MCF 10A (cell line): ENCODE measurements at regions not wholly inside any gene's neighbourhood (a gene's known extent, or its start where the extent isn't known, plus 50 kb on each side); places are given as distances from the start of the nearest gene placed in this dataset.

ENCODE experiments used
- BruUV-seq: library from RNA; stranded (reverse); fragments of 400-500 nt; replicated peaks from 2 replicates; lab custom pipeline; 2021; lab: Mats Ljungman, UMichigan
- CTCF ChIA-PET: fragments of 300-600 bp; sonication (Branson Sonifier 250); formaldehyde crosslinking; extraction: SDS; loops from one replicate; lab custom pipeline; 2021; ENCODE audit warnings: antibody characterized with exemption, inconsistent platforms; lab: Yijun Ruan, JAX
- POLR2A ChIA-PET: fragments of 300-600, 350-650 bp; sonication (Branson Sonifier 250); formaldehyde crosslinking; extraction: SDS; loops from one replicate; lab custom pipeline; 2020; ENCODE audit warnings: antibody characterized with exemption, inconsistent platforms; lab: Yijun Ruan, JAX
- DNase-seq: peaks from one replicate; pipeline ENCODE4 v3.0.0-alpha.2; 2018; ENCODE audit not compliant: unreplicated experiment
- H3K27ac Mint-ChIP-seq: one replicate; pipeline ENCODE4 v1.8.0; 2022; ENCODE audit warnings: mild to moderate bottlenecking, low read depth, mixed read lengths; ENCODE audit not compliant: unreplicated experiment
- H3K27me3 Mint-ChIP-seq: one replicate; pipeline ENCODE4 v1.8.0; 2022; ENCODE audit warnings: mixed read lengths; ENCODE audit not compliant: insufficient read depth, unreplicated experiment
- H3K36me3 Mint-ChIP-seq: one replicate; pipeline ENCODE4 v1.8.0; 2022; ENCODE audit warnings: mild to moderate bottlenecking, moderate library complexity, mixed read lengths; ENCODE audit not compliant: insufficient read depth, unreplicated experiment
- H3K4me1 Mint-ChIP-seq: one replicate; pipeline ENCODE4 v1.8.0; 2022; ENCODE audit warnings: mixed read lengths; ENCODE audit not compliant: insufficient read depth, unreplicated experiment
- H3K4me3 Mint-ChIP-seq: one replicate; pipeline ENCODE4 v1.8.0; 2022; ENCODE audit warnings: mild to moderate bottlenecking, moderate library complexity, mixed read lengths; ENCODE audit not compliant: unreplicated experiment
- H3K9me3 Mint-ChIP-seq: one replicate; pipeline ENCODE4 v1.8.0; 2022; ENCODE audit warnings: mixed read lengths; ENCODE audit not compliant: unreplicated experiment
- intact Hi-C: fragments of 100-400 bp; cut with micrococcal nuclease; formaldehyde crosslinking; loops from 2 replicates; pipeline ENCODE4 v1.14.1; 2022
- TF ChIP-seq, protein P1 (sequence below): fragments of 200-600 bp; IDR thresholded peaks from one replicate; pipeline ENCODE4 v1.8.0; 2022; ENCODE audit warnings: antibody characterized with exemption, mild to moderate bottlenecking; ENCODE audit not compliant: unreplicated experiment

DNA sequence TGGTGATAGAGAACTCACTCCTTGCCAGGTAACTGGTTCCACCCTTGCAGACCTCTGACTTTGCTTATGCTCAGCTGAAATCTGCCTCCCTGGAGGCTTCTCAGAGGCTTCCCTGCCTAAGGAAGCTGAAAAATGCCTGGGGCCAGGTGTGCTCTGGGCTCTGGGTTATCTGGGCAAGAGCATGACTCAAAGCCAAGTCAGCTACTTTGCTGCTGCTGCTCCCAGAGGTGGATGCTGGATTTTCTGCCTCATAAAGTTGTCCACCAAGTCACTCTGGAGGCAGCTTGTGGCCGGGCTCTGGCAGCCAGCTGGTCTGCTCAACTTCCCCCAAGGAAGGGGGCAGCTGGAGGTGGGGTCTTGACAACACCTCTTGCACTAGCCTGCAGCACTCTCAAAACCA, 132.7 kb downstream of the PJA1 start:
- Mint-ChIP-seq H3K9me3 (no peaks in the 10 kb centered on the region), H3K27me3 (peaks cover 72% of the 10 kb centered on the region), H3K36me3 (no peaks in the 10 kb centered on the region), H3K27ac (no peak overlapping the region), H3K4me1 (peaks cover 8% of the 10 kb centered on the region), H3K4me3 (no peak overlapping the region)
- DNase-seq, result peak; percentile 61
- POLR2A ChIA-PET, result interaction anchor here (0.7 to 3.8 kb wide), 8 partner anchors 13 to 203 kb away, joined by 3 to 32 read pairs (median 5); partner anchors contain the start of gene EFNB1
- TF ChIP-seq, protein P1, sequence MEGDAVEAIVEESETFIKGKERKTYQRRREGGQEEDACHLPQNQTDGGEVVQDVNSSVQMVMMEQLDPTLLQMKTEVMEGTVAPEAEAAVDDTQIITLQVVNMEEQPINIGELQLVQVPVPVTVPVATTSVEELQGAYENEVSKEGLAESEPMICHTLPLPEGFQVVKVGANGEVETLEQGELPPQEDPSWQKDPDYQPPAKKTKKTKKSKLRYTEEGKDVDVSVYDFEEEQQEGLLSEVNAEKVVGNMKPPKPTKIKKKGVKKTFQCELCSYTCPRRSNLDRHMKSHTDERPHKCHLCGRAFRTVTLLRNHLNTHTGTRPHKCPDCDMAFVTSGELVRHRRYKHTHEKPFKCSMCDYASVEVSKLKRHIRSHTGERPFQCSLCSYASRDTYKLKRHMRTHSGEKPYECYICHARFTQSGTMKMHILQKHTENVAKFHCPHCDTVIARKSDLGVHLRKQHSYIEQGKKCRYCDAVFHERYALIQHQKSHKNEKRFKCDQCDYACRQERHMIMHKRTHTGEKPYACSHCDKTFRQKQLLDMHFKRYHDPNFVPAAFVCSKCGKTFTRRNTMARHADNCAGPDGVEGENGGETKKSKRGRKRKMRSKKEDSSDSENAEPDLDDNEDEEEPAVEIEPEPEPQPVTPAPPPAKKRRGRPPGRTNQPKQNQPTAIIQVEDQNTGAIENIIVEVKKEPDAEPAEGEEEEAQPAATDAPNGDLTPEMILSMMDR, result no peak
- BruUV-seq, result no TSS peak
- CTCF ChIA-PET, result interaction anchor here (0.6 to 3.9 kb wide), 18 partner anchors 8 to 211 kb away, joined by 3 to 33 read pairs (median 4); partner anchors contain the start of gene EFNB1
- intact Hi-C loops, result no loop called here

DNA sequence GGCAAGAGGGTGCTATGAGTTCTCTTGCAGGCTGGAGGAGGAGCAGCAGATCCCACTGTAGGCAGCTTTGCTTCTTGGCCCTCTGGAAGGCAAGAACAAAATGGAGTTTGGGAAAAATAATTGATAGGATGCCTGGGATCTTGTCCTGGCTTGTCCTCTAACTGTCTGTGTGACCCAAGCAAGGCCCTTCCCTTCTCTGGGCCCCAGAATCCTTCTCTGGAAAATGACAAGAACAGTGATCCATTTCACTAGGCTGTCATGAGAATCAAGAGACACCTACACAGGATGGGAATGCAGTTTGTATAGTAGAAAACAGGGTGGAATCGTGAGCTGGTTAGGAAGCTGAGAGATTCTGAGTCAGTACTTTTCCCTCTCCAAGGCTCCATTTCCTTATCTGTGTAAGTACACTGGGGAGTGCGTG, 133.3 kb downstream of the PJA1 start:
- DNase-seq, result no peak
- Mint-ChIP-seq H3K36me3 (no peaks in the 10 kb centered on the region), H3K4me1 (peaks cover 15% of the 10 kb centered on the region), H3K4me3 (no peak overlapping the region), H3K27ac (no peak overlapping the region), H3K9me3 (no peaks in the 10 kb centered on the region), H3K27me3 (peaks cover 70% of the 10 kb centered on the region)
- POLR2A ChIA-PET, result interaction anchor here (0.6 to 3.8 kb wide), 9 partner anchors 14 to 586 kb away, joined by 3 to 32 read pairs (median 5); partner anchors contain the start of gene EFNB1
- no TSS peak for BruUV-seq
- intact Hi-C loops, result loop anchor here (1.0 kb wide), 1 partner anchor 204 kb away; no protein-coding TSS in a partner anchor
- CTCF ChIA-PET, result interaction anchor here (0.6 to 3.9 kb wide), 22 partner anchors 9 to 211 kb away, joined by 3 to 33 read pairs (median 4); partner anchors contain the start of gene EFNB1
- TF ChIP-seq, protein P1, result no peak

GRCh38 chrX:69031181-69031580, 134.1 kb downstream of the PJA1 start:
- intact Hi-C loops, result loop anchor here (1.0 kb wide), 1 partner anchor 203 kb away; no protein-coding TSS in a partner anchor
- no peaks in the 10 kb centered on the region for H3K36me3 Mint-ChIP-seq
- DNase-seq, result no peak
- no peak overlapping the region for H3K4me3 Mint-ChIP-seq
- BruUV-seq, result no TSS peak
- H3K9me3 Mint-ChIP-seq, result no peaks in the 10 kb centered on the region
- H3K27ac Mint-ChIP-seq, result no peak overlapping the region
- TF ChIP-seq, protein P1, result peak; percentile 32
- ChIA-PET POLR2A (interaction anchor here (0.6 to 3.8 kb wide), 5 partner anchors 33 to 587 kb away, joined by 4 to 32 read pairs (median 5); partner anchors contain the start of gene EFNB1), CTCF (interaction anchor here (1.0 to 3.9 kb wide), 11 partner anchors 8 to 203 kb away, joined by 3 to 33 read pairs (median 4); partner anchors contain the start of gene EFNB1)
- H3K27me3 Mint-ChIP-seq, result peaks cover 62% of the 10 kb centered on the region
- peaks cover 19% of the 10 kb centered on the region for H3K4me1 Mint-ChIP-seq

DNA sequence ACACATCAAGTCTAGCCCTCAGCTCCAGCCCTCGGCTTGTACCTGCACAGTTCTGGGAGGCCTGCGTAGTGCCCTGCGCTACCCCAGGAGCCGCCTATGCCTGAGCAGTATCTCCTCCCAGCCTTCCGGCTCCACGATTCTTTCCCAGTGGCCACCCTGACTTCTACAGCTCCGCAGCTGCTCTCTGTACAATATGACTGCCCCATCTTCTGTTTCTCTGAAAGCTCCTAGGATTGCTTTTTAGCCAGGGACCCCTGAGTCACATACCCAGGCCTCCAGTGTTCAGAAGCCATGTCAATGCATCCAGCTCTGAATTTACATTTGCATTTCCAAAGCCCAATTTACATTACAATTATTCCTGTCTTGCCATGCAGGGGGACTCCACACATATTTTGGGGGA, 135.5 kb downstream of the PJA1 start:
- no peaks in the 10 kb centered on the region for H3K9me3 Mint-ChIP-seq
- no peak for DNase-seq
- POLR2A ChIA-PET, result interaction anchor here (3.3 kb wide), 1 partner anchor 200 kb away, joined by 38 read pairs; the partner anchor contains the start of gene EFNB1

More for the DNA sequence above, 135.5 kb downstream of the PJA1 start:
- Mint-ChIP-seq H3K27me3 (peaks cover 52% of the 10 kb centered on the region), H3K36me3 (no peaks in the 10 kb centered on the region), H3K27ac (no peak overlapping the region), H3K4me1 (peaks cover 24% of the 10 kb centered on the region), H3K4me3 (no peak overlapping the region)
- CTCF ChIA-PET, result interaction anchor here (0.8 to 3.9 kb wide), 4 partner anchors 11 to 202 kb away, joined by 3 to 33 read pairs (median 4); partner anchors contain the start of gene EFNB1
- intact Hi-C loops, result loop anchor here (5.0 kb wide), 1 partner anchor 92 kb away; no protein-coding TSS in a partner anchor
- TF ChIP-seq, protein P1, result no peak
- BruUV-seq, result no TSS peak
